Stimulated activated CD8-positive, alpha-beta memory T cell treated with anti-CD3 and anti-CD28 coated beads, Interleukin-7, amount 100 ng/mL, for 24 hours (primary cell): ENCODE measurements at regions not wholly inside any gene's neighbourhood (a gene's known extent, or its start where the extent isn't known, plus 50 kb on each side); places are given as distances from the start of the nearest gene placed in this dataset.
"Not testable (repeated sequence)": the region's sequence is repeated elsewhere in the genome, so short reads cannot be mapped to it uniquely, and the experiment has no call there.

Experiments
- DNase-seq: peaks from one replicate; pipeline ENCODE4 v3.0.0-alpha.2; 2020; ENCODE audit warnings: low read depth

- DNase-seq, result no peak
Measured at GRCh38 chr9:16057541-16057940, 504.7 kb downstream of the CCDC171 start.

- no peak for DNase-seq
Measured at GRCh38 chr9:16058131-16058549, 505.3 kb downstream of the CCDC171 start.

GRCh38 chr9:16060436-16061129 is 507.7 kb downstream of the CCDC171 start:
- DNase-seq, result no peak

- no peak for DNase-seq
Measured at GRCh38 chr9:16062542-16063240, 509.8 kb downstream of the CCDC171 start.

- DNase-seq, result no peak
Measured at GRCh38 chr9:16063241-16063591, 510.4 kb downstream of the CCDC171 start.

- DNase-seq, result no peak
Measured at GRCh38 chr9:16064771-16065170, 511.9 kb downstream of the CCDC171 start.

GRCh38 chr9:16066201-16066600 is 513.4 kb downstream of the CCDC171 start:
- DNase-seq, result not testable (repeated sequence)

- DNase-seq, result no peak
Measured at GRCh38 chr9:16068476-16068875, 515.6 kb downstream of the CCDC171 start.

GRCh38 chr9:16069249-16069648 is 516.4 kb downstream of the CCDC171 start:
- DNase-seq, result no peak

GRCh38 chr9:16069671-16070454 is 517.0 kb downstream of the CCDC171 start:
- no peak for DNase-seq

- DNase-seq, result no peak
Measured at GRCh38 chr9:16070455-16071145, 517.8 kb downstream of the CCDC171 start.

- DNase-seq, result no peak
Measured at GRCh38 chr9:16071400-16071799, 518.6 kb downstream of the CCDC171 start.

GRCh38 chr9:16074963-16075362 is 522.1 kb downstream of the CCDC171 start:
- no peak for DNase-seq

- DNase-seq, result no peak
Measured at GRCh38 chr9:16075696-16076095, 522.9 kb downstream of the CCDC171 start.

- DNase-seq, result no peak
Measured at GRCh38 chr9:16076511-16076910, 523.7 kb downstream of the CCDC171 start.

GRCh38 chr9:16082796-16083195 is 530.0 kb downstream of the CCDC171 start:
- DNase-seq, result no peak

GRCh38 chr9:16085167-16085726 is 532.4 kb downstream of the CCDC171 start:
- no peak for DNase-seq

- DNase-seq, result no peak
Measured at GRCh38 chr9:16090907-16091629, 538.2 kb downstream of the CCDC171 start.

- no peak for DNase-seq
Measured at GRCh38 chr9:16092142-16093091, 539.6 kb downstream of the CCDC171 start.

- no peak for DNase-seq
Measured at GRCh38 chr9:16098306-16098705, 545.5 kb downstream of the CCDC171 start.
